ENCODE measurements at regions not wholly inside any gene's neighbourhood (a gene's known extent, or its start where the extent isn't known, plus 50 kb on each side); places are given as distances from the start of the nearest gene placed in this dataset.

- Histone ChIP-seq H3K27ac (ENCODE audit: insufficient read depth, low read length) (no peak overlapping the region), H4K8ac (ENCODE audit: low read depth in 2 of 2, low read length in 2 of 2) (no peak overlapping the region), H3K23ac (ENCODE audit: low read depth, low read length) (no peak overlapping the region), H3K79me1 (ENCODE audit: low read depth in 1 of 2, low read length in 2 of 2) (no peaks in the 10 kb centered on the region), H3K36me3 (ENCODE audit: control insufficient read depth, insufficient read depth, low read length) (no peaks in the 10 kb centered on the region), H3K9ac (ENCODE audit: low read depth, low read length) (no peak overlapping the region), H3K4ac (ENCODE audit: low read depth, low read length) (no peak overlapping the region), H3K9me3 (ENCODE audit: control insufficient read depth, insufficient read depth, low read length) (no peaks in the 10 kb centered on the region), H4K91ac (ENCODE audit: insufficient read depth, low read depth, low read length) (no peak overlapping the region), H2BK15ac (ENCODE audit: low read depth, low read length) (no peak overlapping the region), H3K9me1 (ENCODE audit: insufficient read depth, low read length) (no peaks in the 10 kb centered on the region), H2BK5ac (ENCODE audit: low read depth, low read length, poor library complexity, severe bottlenecking) (no peak overlapping the region), H4K20me1 (ENCODE audit: insufficient read depth, low read length) (no peaks in the 10 kb centered on the region), H3K4me2 (ENCODE audit: low read depth, low read length) (no peak overlapping the region), H2BK120ac (ENCODE audit: low read depth, low read length) (no peak overlapping the region), H3K18ac (ENCODE audit: low read depth, low read length) (no peak overlapping the region), H3K56ac (ENCODE audit: extremely low read depth, insufficient read depth, low read length) (no peak overlapping the region), H3K14ac (replicated peaks; ENCODE audit: low read depth, low read length) (no peak overlapping the region), H2AK5ac (ENCODE audit: low read depth, low read length) (no peak overlapping the region), H3K27me3 (ENCODE audit: control insufficient read depth, insufficient read depth, low read length) (no peaks in the 10 kb centered on the region), H2AFZ (replicated peaks; ENCODE audit: low read length, poor library complexity) (no peak overlapping the region), H3K4me3 (ENCODE audit: insufficient read depth, low read depth, low read length) (no peak overlapping the region), H3K4me1 (ENCODE audit: control insufficient read depth, insufficient read depth, low read length) (no peaks in the 10 kb centered on the region), H4K5ac (ENCODE audit: low read depth, low read length) (no peak overlapping the region), H2BK20ac (ENCODE audit: low read depth, low read length) (no peak overlapping the region), H2AK9ac (replicated peaks; ENCODE audit: low read depth, low read length, poor library complexity) (no peak overlapping the region)
- no TSS peak for BruUV-seq (replicated peaks)
- CTCF ChIA-PET = no interaction called here
- TF ChIP-seq POLR2A (IDR thresholded peaks at IDR 0.05; ENCODE audit: low read depth, low read length) (no peak), SMC3 (IDR thresholded peaks at IDR 0.05; ENCODE audit: low read depth, low read length) (no peak)
- dilution Hi-C loops (cut with HindIII; ENCODE audit: low sequenced_read_pairs, unreplicated experiment) = no loop called here
- WGBS, 2 experiments (ENCODE audit: extremely low coverage in 2 of 2, insufficient read length in 1 of 2) = no CpG with 5 or more reads among the region's 1 CpG
- no peak for ATAC-seq (ENCODE audit: low read depth)
- no peak for DNase-seq
- intact Hi-C loops (cut with micrococcal nuclease) = no loop called here
- in situ Hi-C loops (cut with MboI; ENCODE audit: low sequenced_read_pairs) = no loop called here
- POLR2A ChIA-PET (ENCODE audit: unreplicated experiment) = no interaction called here
Observed at GRCh38 chr10:107413971-107414370, 249.5 kb upstream of the SORCS1 start.

Data from IMR-90 (cell line).